ENCODE measurements at regions not wholly inside any gene's neighbourhood (a gene's known extent, or its start where the extent isn't known, plus 50 kb on each side); places are given as distances from the start of the nearest gene placed in this dataset.
"Not testable (repeated sequence)": the region's sequence is repeated elsewhere in the genome, so short reads cannot be mapped to it uniquely, and the experiment has no call there.

GRCh38 chr9:78438211-78438610 is 141.3 kb downstream of the PSAT1 start:
- no peak for DNase-seq (ENCODE audit: low read depth)

DNA sequence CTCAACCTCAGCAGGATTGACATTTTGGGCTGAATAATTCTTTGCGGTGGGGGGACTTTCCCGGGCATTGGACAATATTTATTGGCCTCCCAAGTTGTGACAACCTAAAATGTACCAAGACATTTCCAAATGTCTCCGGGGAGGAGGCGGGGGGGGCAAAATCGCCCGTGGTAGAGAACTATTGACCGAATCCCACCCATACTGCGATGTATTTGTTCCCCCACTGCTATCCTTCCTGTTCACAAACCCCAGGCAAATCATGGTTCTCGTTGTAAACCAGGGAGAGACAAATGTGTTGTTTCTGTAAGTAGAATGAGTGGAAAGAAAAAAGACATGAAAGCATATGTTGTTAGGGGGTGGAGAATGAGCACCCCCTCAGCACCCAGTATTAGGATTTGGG is 141.9 kb downstream of the PSAT1 start:
- no peak for DNase-seq (ENCODE audit: low read depth)

- DNase-seq (ENCODE audit: low read depth) = peak; percentile 32
Observed at GRCh38 chr9:78439190-78439865, 142.4 kb downstream of the PSAT1 start.

GRCh38 chr9:78439866-78440830 is 143.2 kb downstream of the PSAT1 start:
- DNase-seq (ENCODE audit: low read depth) = no peak

DNA sequence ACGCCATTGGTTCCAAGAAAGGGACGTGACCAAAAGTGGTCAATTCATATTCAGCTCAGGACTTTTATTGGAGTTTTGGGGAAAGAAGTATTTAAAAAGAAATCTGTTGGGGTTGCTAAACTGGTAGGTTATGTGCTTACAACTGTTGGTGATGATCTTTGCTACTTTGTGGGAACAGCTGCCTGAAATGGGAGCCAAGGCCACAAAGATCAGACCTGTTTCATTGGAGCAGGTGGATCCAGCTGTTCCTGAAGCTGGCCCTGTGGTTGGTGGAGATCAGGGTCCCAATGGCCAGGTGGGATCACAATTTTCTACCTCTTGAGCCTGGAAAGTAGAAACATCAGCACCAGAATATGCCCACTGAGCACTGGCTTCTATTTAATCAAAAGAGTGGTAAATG is 144.5 kb downstream of the PSAT1 start:
- no peak for DNase-seq (ENCODE audit: low read depth)

DNA sequence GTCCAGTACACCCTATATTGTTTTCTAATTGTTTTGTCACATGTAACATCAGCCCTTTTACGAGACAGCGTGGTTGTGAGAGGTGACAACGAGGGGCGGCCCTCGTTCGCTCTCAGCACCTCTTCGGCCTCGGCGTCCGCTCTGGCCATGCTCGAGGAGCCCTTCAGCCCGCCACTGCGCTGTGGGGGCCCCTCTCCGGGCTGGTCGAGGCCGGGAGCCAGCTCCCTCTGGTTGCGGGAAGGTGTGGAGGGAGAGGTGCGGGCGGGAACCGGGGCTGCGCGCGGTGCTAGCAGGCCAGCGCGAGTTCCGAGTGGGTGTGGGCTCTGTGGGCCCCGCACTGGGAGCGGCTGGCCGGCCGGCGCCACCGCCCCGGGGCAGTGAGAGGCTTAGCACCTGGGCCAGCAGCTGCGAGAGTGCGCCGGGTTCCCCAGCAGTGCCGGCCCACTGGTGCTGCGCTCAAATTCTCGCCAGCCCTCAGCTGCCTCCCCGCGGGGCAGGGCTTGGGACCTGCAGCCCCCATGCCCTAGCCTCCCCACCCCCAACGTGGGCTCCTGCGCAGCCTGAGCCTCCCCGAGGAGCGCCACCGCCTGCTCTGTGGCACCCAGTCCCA is 145.0 kb downstream of the PSAT1 start:
- DNase-seq (ENCODE audit: low read depth) = no peak

DNA sequence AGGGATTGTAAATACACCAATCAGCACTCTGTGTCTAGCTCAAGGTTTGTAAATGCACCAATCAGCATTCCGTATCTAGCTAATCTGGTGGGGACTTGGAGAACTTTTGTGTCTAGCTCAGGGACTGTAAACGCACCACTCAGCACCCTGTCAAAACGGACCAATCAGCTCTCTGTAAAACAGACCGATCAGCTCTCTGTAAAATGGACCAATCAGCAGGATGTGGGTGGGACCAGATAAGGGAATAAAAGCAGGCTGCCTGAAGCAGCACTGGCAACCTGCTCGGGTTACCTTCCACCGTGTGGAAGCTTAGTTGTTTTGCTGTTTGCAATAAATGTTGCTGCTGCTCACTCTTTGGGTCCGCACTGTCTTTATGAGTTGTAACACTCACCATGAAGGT is 145.7 kb downstream of the PSAT1 start:
- not testable (repeated sequence) for DNase-seq (ENCODE audit: low read depth)

- no peak for DNase-seq (ENCODE audit: low read depth)
Observed at GRCh38 chr9:78443946-78444345, 147.0 kb downstream of the PSAT1 start.

DNA sequence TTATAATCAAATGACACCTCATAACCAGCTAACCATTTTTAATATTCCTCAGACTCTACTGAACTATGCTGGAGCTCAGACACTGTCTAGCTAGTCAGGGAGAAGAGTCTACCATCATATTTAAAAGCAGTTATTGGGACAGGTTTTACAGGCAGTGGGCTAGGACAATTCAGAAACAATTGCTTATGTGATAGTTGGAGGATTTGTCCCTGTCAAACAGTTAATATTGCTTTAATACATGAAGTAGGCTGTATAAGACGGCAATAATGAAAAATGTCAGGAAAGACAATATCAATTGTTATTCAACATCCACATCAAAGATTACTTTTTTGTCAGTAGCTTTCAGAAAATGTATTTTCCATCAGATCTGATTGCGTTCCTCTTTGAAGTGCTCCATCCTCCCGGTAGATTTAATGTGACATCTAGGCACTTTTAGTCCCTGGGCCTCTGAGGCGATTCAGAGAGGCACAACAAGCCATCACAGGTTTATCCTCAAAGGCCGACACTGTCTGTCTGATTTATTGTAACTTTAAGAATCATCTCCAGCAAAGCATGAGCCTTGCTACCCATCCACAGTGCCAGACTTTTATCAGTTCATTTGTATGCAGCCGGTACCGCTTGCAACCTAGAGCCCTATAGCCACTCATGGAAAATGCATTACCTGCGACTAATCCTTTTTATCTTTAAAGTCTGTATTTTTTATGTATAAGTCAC is 152.2 kb downstream of the PSAT1 start:
- no peak for DNase-seq (ENCODE audit: low read depth)

- no peak for DNase-seq (ENCODE audit: low read depth)
Observed at GRCh38 chr9:78453450-78453849, 156.5 kb downstream of the PSAT1 start.

DNA sequence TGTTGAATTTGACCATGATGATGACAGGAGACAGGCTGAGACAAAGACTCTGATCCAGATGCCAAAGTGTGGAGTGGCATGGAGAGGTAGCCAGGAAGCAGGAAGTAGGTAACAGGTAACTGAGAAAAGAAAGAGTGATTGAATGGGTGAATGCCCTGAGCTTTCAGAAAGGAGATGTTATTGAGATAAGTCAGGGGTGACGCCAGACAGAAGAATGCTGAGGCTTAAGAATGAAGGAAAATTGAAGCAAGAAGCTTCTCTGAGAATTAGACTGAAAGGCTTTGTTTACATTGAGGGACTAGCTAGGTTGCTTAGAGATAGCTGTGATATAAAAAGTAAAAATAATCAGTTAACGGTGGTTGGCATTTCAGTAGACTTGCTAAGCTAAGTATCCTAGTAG is 165.7 kb downstream of the PSAT1 start:
- DNase-seq (ENCODE audit: low read depth) = no peak

DNA sequence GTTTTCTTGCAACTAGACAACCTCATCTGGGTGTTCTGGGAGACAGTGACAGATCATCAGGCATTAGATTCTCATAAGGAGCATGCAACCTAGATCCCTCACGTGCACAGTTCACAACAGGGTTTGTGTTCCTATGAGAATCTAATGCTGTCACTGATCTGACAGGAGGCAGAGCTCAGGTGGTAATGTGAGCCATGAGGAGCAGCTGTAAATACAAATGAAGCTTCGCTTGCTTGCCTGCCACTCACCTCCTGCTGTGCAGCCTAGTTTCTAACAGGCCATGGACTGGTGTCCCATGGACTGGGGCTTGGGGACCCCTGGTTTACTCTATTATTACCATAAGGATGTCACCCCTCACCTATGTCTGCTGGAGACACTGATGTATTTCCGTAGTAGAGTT is 166.8 kb downstream of the PSAT1 start:
- DNase-seq (ENCODE audit: low read depth) = no peak

DNA sequence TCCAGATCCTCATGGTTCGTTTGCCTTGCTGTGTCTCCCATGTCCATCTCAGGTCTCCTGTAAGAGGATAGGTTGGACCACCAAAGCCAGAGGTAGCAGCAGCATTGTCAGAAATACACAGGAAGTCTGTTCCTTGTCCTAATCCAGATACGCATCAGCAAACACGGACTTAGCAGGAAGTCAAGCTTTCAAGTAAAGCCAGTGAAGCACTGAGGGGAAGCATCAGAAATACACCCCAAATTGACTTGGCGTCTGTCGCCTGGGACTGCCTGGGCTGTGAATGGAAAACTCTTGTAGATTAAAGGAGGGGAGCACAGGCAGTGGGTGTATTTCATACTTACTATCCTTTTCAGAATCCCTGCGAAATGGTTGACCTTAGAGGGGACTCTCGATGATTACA is 171.3 kb downstream of the PSAT1 start:
- no peak for DNase-seq (ENCODE audit: low read depth)

DNA sequence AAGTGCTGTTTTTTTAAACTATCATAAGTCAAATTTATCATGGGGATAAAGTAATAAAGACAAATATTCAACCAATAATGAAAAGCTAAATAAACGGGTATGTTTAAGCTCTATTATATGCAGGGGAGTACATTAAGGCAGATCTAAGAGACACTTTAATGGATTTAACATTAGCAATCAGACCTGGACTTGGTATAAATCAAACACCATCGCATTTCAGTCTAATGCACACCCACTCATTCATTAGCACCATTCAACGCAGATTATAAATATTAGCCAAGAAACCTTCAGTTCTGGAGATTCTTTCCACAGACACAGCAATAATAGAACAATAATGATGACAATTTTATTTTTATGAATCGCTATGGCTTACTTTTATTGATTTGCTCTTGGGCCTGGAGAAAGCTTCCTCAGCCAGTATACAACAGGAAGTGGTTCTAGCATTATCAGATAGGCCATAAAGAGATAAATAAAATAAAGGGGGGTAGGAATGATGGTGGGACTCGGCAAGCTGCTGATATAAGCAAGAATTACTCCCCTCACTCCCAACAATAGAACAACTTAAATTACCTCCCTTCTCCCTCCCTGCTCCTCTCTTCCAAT is 172.2 kb downstream of the PSAT1 start:
- DNase-seq (ENCODE audit: low read depth) = no peak

DNA sequence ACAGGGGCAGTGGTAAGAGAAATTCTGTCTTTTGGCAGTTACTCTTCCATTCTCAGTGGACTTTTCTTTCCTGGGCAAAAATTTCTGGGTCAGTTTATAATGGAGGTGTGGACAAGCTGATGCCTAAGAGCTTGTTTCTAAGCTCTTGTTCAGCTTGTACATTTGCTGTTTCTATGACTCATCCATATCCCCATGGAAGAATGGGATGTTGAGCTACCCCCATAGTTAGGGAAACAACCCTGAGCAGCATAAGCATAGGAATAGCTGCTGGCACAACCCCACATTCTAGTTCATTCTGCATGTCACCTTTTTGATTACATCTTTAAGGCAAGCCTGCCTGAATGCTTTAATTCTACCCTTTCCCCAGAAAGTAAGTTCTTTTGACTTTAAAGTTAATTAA is 173.3 kb downstream of the PSAT1 start:
- DNase-seq (ENCODE audit: low read depth) = no peak

DNA sequence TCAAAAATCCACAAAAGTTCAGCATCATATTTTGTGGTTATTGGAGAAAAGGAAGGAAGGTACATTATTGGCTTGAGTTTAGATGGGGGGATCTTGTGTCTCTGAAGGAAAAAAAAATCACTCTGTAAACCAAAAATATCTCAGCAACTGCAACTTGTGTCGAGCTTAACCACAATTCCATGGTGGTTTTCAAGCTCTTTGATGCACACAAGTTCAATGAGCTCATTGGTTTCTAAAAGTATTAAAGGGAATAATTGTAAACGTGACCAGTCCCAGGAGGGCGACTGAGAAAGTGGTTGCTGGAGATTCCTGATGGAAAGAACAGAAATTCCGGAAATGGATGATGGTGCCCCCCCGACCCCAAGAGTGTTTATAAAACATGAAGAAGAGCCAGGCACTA is 173.8 kb downstream of the PSAT1 start:
- DNase-seq (ENCODE audit: low read depth) = no peak

DNA sequence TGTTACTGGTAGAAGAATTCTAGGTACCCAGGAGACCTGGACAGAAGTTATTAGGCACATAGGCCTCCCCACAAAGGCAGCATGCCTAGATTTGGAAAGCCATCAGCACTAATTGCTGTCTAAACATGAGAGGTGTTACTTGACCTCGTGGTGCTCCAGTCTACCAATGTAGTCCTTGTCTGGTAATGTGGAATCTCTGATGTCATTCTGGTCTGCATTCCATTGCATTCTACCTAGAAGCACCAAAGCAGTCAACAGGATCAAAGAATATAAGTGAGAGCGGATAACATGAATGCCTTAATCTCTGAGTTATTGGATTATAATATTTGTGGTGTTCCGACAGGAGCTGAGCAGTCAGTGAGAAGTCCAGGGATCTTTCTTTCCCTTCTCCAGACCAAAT is 175.2 kb downstream of the PSAT1 start:
- DNase-seq (ENCODE audit: low read depth) = no peak

GRCh38 chr9:78479441-78479840 is 182.5 kb downstream of the PSAT1 start:
- DNase-seq (ENCODE audit: low read depth) = no peak

DNA sequence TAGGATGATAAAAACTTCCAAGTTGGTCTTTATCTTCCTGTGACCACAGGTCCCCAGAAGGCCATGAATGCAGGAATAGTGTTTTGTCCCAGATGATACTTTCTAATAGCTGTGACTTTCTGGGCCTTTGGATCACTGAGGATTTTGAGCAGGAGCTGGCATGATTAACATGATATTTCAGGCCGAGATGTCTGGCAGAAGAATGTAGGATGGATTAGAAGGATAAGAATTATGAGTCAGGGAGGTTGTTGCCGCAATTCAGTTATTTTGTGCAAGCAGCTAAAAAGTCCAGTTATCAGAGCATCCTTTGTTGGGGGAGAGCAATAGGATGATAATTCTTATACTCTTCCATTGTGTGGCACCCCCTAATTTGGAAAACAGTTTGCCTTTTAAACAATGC is 189.7 kb downstream of the PSAT1 start:
- DNase-seq (ENCODE audit: low read depth) = no peak

DNA sequence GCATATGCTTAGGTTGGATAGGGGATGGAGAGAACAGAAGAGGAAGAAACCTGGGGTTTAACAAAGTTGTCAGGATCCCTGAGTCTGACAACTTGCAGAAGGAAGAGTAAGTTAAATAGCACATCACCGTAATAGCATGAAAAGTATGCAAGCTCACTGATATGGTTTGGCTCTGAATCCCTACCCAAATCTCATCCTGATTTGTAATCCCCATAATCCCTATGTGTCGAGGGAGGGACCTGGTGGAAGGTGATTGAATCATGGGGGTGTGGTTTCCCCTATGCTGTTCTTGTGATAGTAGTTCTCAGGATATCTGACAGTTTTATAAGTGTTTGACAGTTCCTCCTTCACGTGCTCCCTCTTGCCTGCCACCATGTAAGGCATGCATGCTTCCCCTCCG is 193.3 kb downstream of the PSAT1 start:
- DNase-seq (ENCODE audit: low read depth) = no peak

DNA sequence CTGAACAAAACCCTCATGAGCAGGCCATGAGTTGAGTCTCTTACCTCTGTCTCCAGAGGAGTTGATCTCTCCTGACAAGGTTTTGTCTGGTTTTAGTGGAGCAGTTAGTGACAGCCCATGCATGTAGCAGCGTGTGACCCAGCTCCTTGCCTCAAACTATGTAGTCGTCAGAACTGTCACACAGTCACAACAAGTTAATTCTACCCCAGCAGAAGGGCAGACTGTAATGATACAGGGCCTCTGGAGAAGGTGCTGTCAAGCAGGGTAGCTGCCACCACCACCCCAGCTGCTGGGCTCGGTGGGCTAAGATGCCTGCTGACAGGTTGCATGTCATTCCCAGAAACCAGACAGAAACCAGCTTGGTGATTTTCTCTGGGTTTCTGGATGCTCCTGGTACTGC is 194.5 kb downstream of the PSAT1 start:
- no peak for DNase-seq (ENCODE audit: low read depth)

GRCh38 chr9:78493166-78493742 is 196.3 kb downstream of the PSAT1 start:
- DNase-seq (ENCODE audit: low read depth) = no peak
